SK-N-SH (cell line): ENCODE measurements at regions not wholly inside any gene's neighbourhood (a gene's known extent, or its start where the extent isn't known, plus 50 kb on each side); places are given as distances from the start of the nearest gene placed in this dataset.

Experiments
- CHD2 ChIP-seq: fragments of 150-350 bp; IDR thresholded peaks from 2 replicates; pipeline ENCODE4 v1.6.1; 2018; ENCODE audit warnings: low read length; ENCODE audit not compliant: partially characterized antibody
- CTCF ChIP-seq: fragments of 200-600 bp; sonication (generic); IDR thresholded peaks from 2 replicates; pipeline ENCODE4 v1.6.1; 2017; ENCODE audit warnings: antibody characterized with exemption, mild to moderate bottlenecking, moderate library complexity
- FOXJ3 ChIP-seq: sonication (generic); formaldehyde crosslinking; IDR thresholded peaks from 2 replicates; pipeline ENCODE4 v1.5.1; 2020; ENCODE audit warnings: mild to moderate bottlenecking, missing genetic modification reagents
- GABPA ChIP-seq: IDR thresholded peaks from 2 replicates; pipeline ENCODE4 v1.4.0; 2012; ENCODE audit warnings: low read depth, mild to moderate bottlenecking
- MEF2A ChIP-seq: IDR thresholded peaks from 2 replicates; pipeline ENCODE4 v1.4.0; 2012; ENCODE audit warnings: low read depth, borderline replicate concordance
- NFIC ChIP-seq: IDR thresholded peaks from 2 replicates; pipeline ENCODE4 v1.4.0; 2012; ENCODE audit warnings: borderline replicate concordance
- REST ChIP-seq: IDR thresholded peaks from 2 replicates; pipeline ENCODE4 v1.6.1; 2012; ENCODE audit warnings: mild to moderate bottlenecking, low read depth, low read length, moderate library complexity
- RFX5 ChIP-seq: IDR thresholded peaks from 2 replicates; pipeline ENCODE4 v1.6.1; 2012; ENCODE audit warnings: mild to moderate bottlenecking, improper control_type of control experiment, low read length
- TAF1 ChIP-seq: IDR thresholded peaks from 2 replicates; pipeline ENCODE4 v1.6.1; 2012; ENCODE audit warnings: low read depth, mild to moderate bottlenecking, low read length, moderate library complexity, borderline replicate concordance

GRCh38 chr6:90653750-90654149, 66.9 kb upstream of the MAP3K7 start:
- TF ChIP-seq CTCF = no peak
- TF ChIP-seq MEF2A = no peak
- TF ChIP-seq TAF1 = no peak
- no peak for TF ChIP-seq FOXJ3 (CRISPR knock-in tag)
- no peak for TF ChIP-seq REST
- no peak for TF ChIP-seq GABPA
- no peak for TF ChIP-seq NFIC
- no peak for TF ChIP-seq RFX5
- TF ChIP-seq CHD2 = no peak
